ENCODE measurements at regions not wholly inside any gene's neighbourhood (a gene's known extent, or its start where the extent isn't known, plus 50 kb on each side); places are given as distances from the start of the nearest gene placed in this dataset.
"Not testable (repeated sequence)": the region's sequence is repeated elsewhere in the genome, so short reads cannot be mapped to it uniquely, and the experiment has no call there.

- H3K36me3 ChIP-seq (ENCODE audit: insufficient read depth, low read length) = no peaks in the 10 kb centered on the region
- intact Hi-C loops (cut with DNase I, micrococcal nuclease) = no loop called here
- H3K27ac ChIP-seq (ENCODE audit: low read depth in 1 of 2, low read length in 2 of 2) = no peak overlapping the region
- CTCF ChIA-PET = no interaction called here
- Mint-ChIP-seq H3K9me3 (peaks cover 3% of the 10 kb centered on the region), H3K27ac (no peak overlapping the region), H3K27me3 (no peaks in the 10 kb centered on the region), H3K36me3 (ENCODE audit: low read depth) (no peaks in the 10 kb centered on the region), H3K4me1 (ENCODE audit: low read depth) (no peaks in the 10 kb centered on the region), H3K4me3 (no peak overlapping the region)
- H3K4me3 ChIP-seq (ENCODE audit: low read length) = no peak overlapping the region
- DNase-seq (no peak), ATAC-seq (ENCODE audit: poor library complexity) (no peak)
- no peaks in the 10 kb centered on the region for H3K9me3 ChIP-seq (ENCODE audit: control insufficient read depth in 1 of 2, insufficient read depth in 1 of 2, low read length in 2 of 2)
- POLR2A ChIA-PET = no interaction called here
- H3K27me3 ChIP-seq (ENCODE audit: control insufficient read depth in 1 of 2, insufficient read depth in 2 of 2, low read length in 2 of 2) = no peaks in the 10 kb centered on the region
- no peaks in the 10 kb centered on the region for H3K4me1 ChIP-seq (ENCODE audit: insufficient read depth, low read length)
- no peak for TF ChIP-seq CTCF (IDR thresholded peaks at IDR 0.05)
These were observed 117.2 kb downstream of the HNMT start for GRCh38 chr2:138081225-138082073.

GRCh38 chr2:138084206-138084605 lies 119.9 kb downstream of the HNMT start:
- Mint-ChIP-seq H3K9me3 (no peaks in the 10 kb centered on the region), H3K36me3 (ENCODE audit: low read depth) (no peaks in the 10 kb centered on the region), H3K27ac (no peak overlapping the region), H3K27me3 (no peaks in the 10 kb centered on the region), H3K4me3 (no peak overlapping the region), H3K4me1 (ENCODE audit: low read depth) (no peaks in the 10 kb centered on the region)
- no peak for TF ChIP-seq CTCF (IDR thresholded peaks at IDR 0.05)
- POLR2A ChIA-PET = no interaction called here
- no peak overlapping the region for H3K4me3 ChIP-seq (ENCODE audit: low read length)
- H3K9me3 ChIP-seq (ENCODE audit: control insufficient read depth in 1 of 2, insufficient read depth in 1 of 2, low read length in 2 of 2) = peaks cover 0 to 7% of the 10 kb centered on the region in 2 experiments
- intact Hi-C loops (cut with DNase I, micrococcal nuclease) = no loop called here
- no peak overlapping the region for H3K27ac ChIP-seq (ENCODE audit: low read depth in 1 of 2, low read length in 2 of 2)
- no peak for ATAC-seq (ENCODE audit: poor library complexity)
- DNase-seq = no peak
- CTCF ChIA-PET = no interaction called here
- H3K36me3 ChIP-seq (ENCODE audit: insufficient read depth, low read length) = no peaks in the 10 kb centered on the region
- H3K4me1 ChIP-seq (ENCODE audit: insufficient read depth, low read length) = no peaks in the 10 kb centered on the region
- H3K27me3 ChIP-seq (ENCODE audit: control insufficient read depth in 1 of 2, insufficient read depth in 2 of 2, low read length in 2 of 2) = no peaks in the 10 kb centered on the region

GRCh38 chr2:138085441-138085840 lies 121.2 kb downstream of the HNMT start:
- H3K27ac Mint-ChIP-seq; H3K9me3 Mint-ChIP-seq; H3K4me3 Mint-ChIP-seq; H3K36me3 Mint-ChIP-seq (ENCODE audit: low read depth); H3K4me1 Mint-ChIP-seq (ENCODE audit: low read depth); CTCF ChIA-PET; H3K4me3 ChIP-seq (ENCODE audit: low read length); POLR2A ChIA-PET; H3K27ac ChIP-seq (ENCODE audit: low read depth in 1 of 2, low read length in 2 of 2); H3K27me3 ChIP-seq (ENCODE audit: control insufficient read depth in 1 of 2, insufficient read depth in 2 of 2, low read length in 2 of 2); DNase-seq; H3K9me3 ChIP-seq (ENCODE audit: control insufficient read depth in 1 of 2, insufficient read depth in 1 of 2, low read length in 2 of 2); H3K27me3 Mint-ChIP-seq; H3K36me3 ChIP-seq (ENCODE audit: insufficient read depth, low read length); H3K4me1 ChIP-seq (ENCODE audit: insufficient read depth, low read length); ATAC-seq (ENCODE audit: poor library complexity); intact Hi-C loops (cut with DNase I, micrococcal nuclease): not testable (repeated sequence)

- H3K9me3 Mint-ChIP-seq = peaks cover 2% of the 10 kb centered on the region
- no peak overlapping the region for H3K4me3 Mint-ChIP-seq
- no peak overlapping the region for H3K27ac ChIP-seq (ENCODE audit: low read depth in 1 of 2, low read length in 2 of 2)
- no peaks in the 10 kb centered on the region for H3K36me3 Mint-ChIP-seq (ENCODE audit: low read depth)
- no peaks in the 10 kb centered on the region for H3K27me3 Mint-ChIP-seq
- no peaks in the 10 kb centered on the region for H3K4me1 ChIP-seq (ENCODE audit: insufficient read depth, low read length)
- no peak overlapping the region for H3K27ac Mint-ChIP-seq
- ATAC-seq (ENCODE audit: poor library complexity) (no peak), DNase-seq (no peak)
- H3K4me1 Mint-ChIP-seq (ENCODE audit: low read depth) = no peaks in the 10 kb centered on the region
- intact Hi-C loops (cut with DNase I, micrococcal nuclease) = no loop called here
- no peaks in the 10 kb centered on the region for H3K36me3 ChIP-seq (ENCODE audit: insufficient read depth, low read length)
- ChIA-PET POLR2A (no interaction called here), CTCF (no interaction called here)
- peaks cover 0 to 8% of the 10 kb centered on the region in 2 experiments for H3K9me3 ChIP-seq (ENCODE audit: control insufficient read depth in 1 of 2, insufficient read depth in 1 of 2, low read length in 2 of 2)
- TF ChIP-seq CTCF (IDR thresholded peaks at IDR 0.05) = no peak
- H3K27me3 ChIP-seq (ENCODE audit: control insufficient read depth in 1 of 2, insufficient read depth in 2 of 2, low read length in 2 of 2) = no peaks in the 10 kb centered on the region
- H3K4me3 ChIP-seq (ENCODE audit: low read length) = no peak overlapping the region
These were observed 122.3 kb downstream of the HNMT start for GRCh38 chr2:138086576-138086975.

All from CD4-positive, alpha-beta T cell (primary cell).